Endothelial cell of umbilical vein (primary cell): ENCODE measurements at regions not wholly inside any gene's neighbourhood (a gene's known extent, or its start where the extent isn't known, plus 50 kb on each side); places are given as distances from the start of the nearest gene placed in this dataset.

Experiments
- BruUV-seq: library from RNA; stranded (reverse); fragments of 400-500 nt; replicated peaks from 2 replicates; lab custom pipeline; 2021; lab: Mats Ljungman, UMichigan
- CTCF ChIA-PET: fragments of 300-600, 350-600 bp; sonication (Branson Sonifier 250); formaldehyde crosslinking; loops from one replicate; lab custom pipeline; 2021; ENCODE audit warnings: antibody characterized with exemption, inconsistent platforms; lab: Charles Lee
- POLR2A ChIA-PET: fragments of 300-600, 350-600 bp; sonication (Branson Sonifier 250); formaldehyde crosslinking; loops from one replicate; lab custom pipeline; 2021; ENCODE audit warnings: antibody characterized with exemption, inconsistent platforms; lab: Charles Lee
- DNase-seq: peaks from one replicate; pipeline ENCODE4 v3.0.0-alpha.2; 2011; ENCODE audit warnings: low read depth, low spot score
- FAIRE-seq: peaks from 2 replicates; lab custom pipeline; 2011; peaks lifted over from hg19 to GRCh38; lab: Jason Lieb, UNC
- H2AFZ ChIP-seq: 2 replicates; pipeline ENCODE4 v1.6.0; 2012; ENCODE audit warnings: low read depth, low read length, control low read depth, inconsistent platforms
- H3K27ac ChIP-seq: 2 replicates; pipeline ENCODE4 v1.5.1; 2011; ENCODE audit warnings: low read depth, mild to moderate bottlenecking, control low read depth, low read length, moderate library complexity; ENCODE audit not compliant: insufficient read depth
- H3K27me3 ChIP-seq, 2 experiments: 2 replicates each; pipeline versions ENCODE4 v1.6.0 to v1.6.1; 2011; ENCODE audit warnings: low read length in 2 of 2, mixed read lengths in 1 of 2; ENCODE audit not compliant: control insufficient read depth in 2 of 2, insufficient read depth in 2 of 2
- H3K36me3 ChIP-seq, 2 experiments: 2 replicates in 1 of 2; 3 replicates in 1 of 2; pipeline ENCODE4 v1.5.1; 2011; ENCODE audit warnings: low read length in 2 of 2, mild to moderate bottlenecking in 1 of 2, moderate library complexity in 1 of 2; ENCODE audit not compliant: control insufficient read depth in 2 of 2, insufficient read depth in 2 of 2; ENCODE audit errors: extremely low read depth in 1 of 2
- H3K4me1 ChIP-seq: 3 replicates; pipeline ENCODE4 v1.5.1; 2011; ENCODE audit warnings: mild to moderate bottlenecking, low read length; ENCODE audit not compliant: control insufficient read depth, insufficient read depth; ENCODE audit errors: extremely low read depth
- H3K4me2 ChIP-seq: 2 replicates; pipeline ENCODE4 v1.6.1; 2011; ENCODE audit warnings: low read length, control low read depth, mixed read lengths; ENCODE audit not compliant: insufficient read depth
- H3K4me3 ChIP-seq, 3 experiments: fragments of 200-600 bp in 1 of 3; sonication (generic), shearing (Covaris generic) in 1 of 3; replicated peaks in 1 of 3; 2 replicates each; pipeline ENCODE4 v1.5.1; 2011 to 2016; ENCODE audit warnings: control low read depth in 3 of 3, low read length in 3 of 3, mild to moderate bottlenecking in 2 of 3, inconsistent platforms in 1 of 3, low read depth in 1 of 3, moderate library complexity in 1 of 3; ENCODE audit not compliant: insufficient read depth in 1 of 3
- H3K79me2 ChIP-seq: 2 replicates; pipeline ENCODE4 v1.6.0; 2012; ENCODE audit warnings: low read length, inconsistent platforms; ENCODE audit not compliant: control insufficient read depth, insufficient read depth
- H3K9ac ChIP-seq: replicated peaks from 2 replicates; pipeline ENCODE3; 2011; ENCODE audit warnings: low read length, control low read depth; ENCODE audit not compliant: insufficient read depth; ENCODE audit errors: extremely low read depth
- H3K9me1 ChIP-seq: replicated peaks from 3 replicates; pipeline ENCODE4 v1.6.0; 2011; ENCODE audit warnings: mild to moderate bottlenecking, low read length; ENCODE audit not compliant: control insufficient read depth, insufficient read depth; ENCODE audit errors: extremely low read depth
- H3K9me3 ChIP-seq: replicated peaks from 2 replicates; pipeline ENCODE4 v1.5.1; 2012; ENCODE audit warnings: low read length, inconsistent platforms; ENCODE audit not compliant: control insufficient read depth, insufficient read depth
- H4K20me1 ChIP-seq: replicated peaks from 2 replicates; pipeline ENCODE3; 2011; ENCODE audit warnings: mild to moderate bottlenecking, low read length; ENCODE audit not compliant: control insufficient read depth, insufficient read depth; ENCODE audit errors: extremely low read depth
- EZH2 ChIP-seq: IDR thresholded peaks from 2 replicates; pipeline ENCODE4 v1.6.1; 2012; ENCODE audit warnings: borderline replicate concordance, low read depth, mild to moderate bottlenecking, moderate library complexity, low read length, inconsistent platforms; ENCODE audit not compliant: severe bottlenecking
- FOS ChIP-seq: IDR thresholded peaks from 2 replicates; pipeline ENCODE4 v1.6.1; 2011; ENCODE audit warnings: mild to moderate bottlenecking, low read length, moderate library complexity, borderline replicate concordance; ENCODE audit not compliant: insufficient read depth
- GATA2 ChIP-seq: IDR thresholded peaks from 2 replicates; pipeline ENCODE4 v1.7.0; 2011; ENCODE audit warnings: low read depth, mild to moderate bottlenecking, moderate library complexity, mixed read lengths, low read length; ENCODE audit not compliant: insufficient read length, insufficient read depth
- JUN ChIP-seq: IDR thresholded peaks from 2 replicates; pipeline ENCODE4 v1.6.1; 2011; ENCODE audit warnings: borderline replicate concordance, low read depth; ENCODE audit not compliant: insufficient read length, insufficient read depth
- MYC ChIP-seq: IDR thresholded peaks from one replicate; pipeline ENCODE4 v1.6.1; 2011; ENCODE audit warnings: mild to moderate bottlenecking, low read depth, low read length
- POLR2A ChIP-seq: IDR thresholded peaks from 2 replicates; pipeline ENCODE4 v1.6.1; 2012; ENCODE audit warnings: low read depth, mild to moderate bottlenecking, control low read depth, low read length
- POLR2AphosphoS5 ChIP-seq: IDR thresholded peaks from 2 replicates; pipeline ENCODE4 v1.6.1; 2012; ENCODE audit warnings: low read depth, mild to moderate bottlenecking, control low read depth, low read length, moderate library complexity; ENCODE audit not compliant: insufficient read depth
- dilution Hi-C: fragments of 300-500 bp; cut with MboI; formaldehyde crosslinking; loops from one replicate; pipeline ENCODE4 v1.15.0; 2019; ENCODE audit warnings: low sequenced_read_pairs; ENCODE audit not compliant: extremely low pct_ligation_motif_present
- intact Hi-C: fragments of 100-400 bp; cut with micrococcal nuclease; formaldehyde crosslinking; loops from one replicate; pipeline ENCODE4 v1.10.0; 2022
- TF ChIP-seq, protein P1 (sequence below): IDR thresholded peaks from 2 replicates; pipeline ENCODE4 v1.6.1; 2011; ENCODE audit not compliant: insufficient read depth, insufficient read length
- TF ChIP-seq, protein P2 (sequence below), 2 donors: IDR thresholded peaks; 1 replicate in 1 of 2; 2 replicates in 1 of 2; pipeline ENCODE4 v1.5.1; 2011; ENCODE audit warnings: low read length in 2 of 2, mild to moderate bottlenecking in 2 of 2, moderate library complexity in 2 of 2, control low read depth in 1 of 2, inconsistent platforms in 1 of 2, low read depth in 1 of 2; ENCODE audit not compliant: insufficient read depth in 1 of 2; ENCODE audit errors: extremely low read depth in 1 of 2

DNA sequence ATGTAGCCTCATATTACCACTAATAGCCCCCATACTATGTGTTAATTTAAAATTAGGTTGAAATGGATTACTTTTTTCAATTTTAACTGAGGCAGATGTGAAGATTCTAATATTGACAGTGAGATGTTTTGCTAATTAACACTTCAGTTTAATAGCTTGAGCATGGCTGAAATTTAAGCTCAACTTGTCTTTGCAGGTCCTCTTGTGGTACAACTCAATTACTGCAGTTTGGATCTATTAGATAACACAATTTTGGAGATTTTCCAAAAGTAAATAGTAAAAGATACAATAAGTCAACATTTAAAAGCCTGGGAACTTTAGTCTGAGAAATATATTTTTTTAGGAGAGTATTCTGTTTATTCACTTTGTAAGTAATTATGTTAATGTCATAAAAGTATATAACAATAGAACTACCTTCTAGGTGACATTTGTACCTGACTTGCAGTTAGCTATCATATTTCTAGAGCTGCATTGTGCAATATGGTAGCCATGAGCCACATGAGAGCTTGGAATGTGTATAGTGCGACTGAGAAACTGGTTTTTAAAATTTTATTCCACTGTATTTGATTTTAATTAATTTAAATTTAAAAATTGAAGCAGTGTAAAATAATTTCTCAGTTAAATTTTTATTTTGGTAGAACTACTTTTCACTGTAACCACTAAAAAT lies 73.1 kb upstream of the FMR1 start:
- dilution Hi-C loops (no loop called here), intact Hi-C loops (no loop called here)
- CTCF ChIA-PET, result no interaction called here
- no peaks in the 10 kb centered on the region for H3K9me1 ChIP-seq
- TF ChIP-seq FOS (no peak), POLR2A (no peak)
- H3K79me2 ChIP-seq, result no peaks in the 10 kb centered on the region
- H3K9me3 ChIP-seq, result no peaks in the 10 kb centered on the region
- H3K27me3 ChIP-seq, result no peaks in the 10 kb centered on the region
- FAIRE-seq (no peak), DNase-seq (no peak)
- no peak overlapping the region for H2AFZ ChIP-seq
- H3K9ac ChIP-seq, result no peak overlapping the region
- no peak overlapping the region for H3K27ac ChIP-seq
- H3K4me1 ChIP-seq, result no peaks in the 10 kb centered on the region
- H4K20me1 ChIP-seq, result no peaks in the 10 kb centered on the region
- H3K4me3 ChIP-seq, result no peak overlapping the region
- no TSS peak for BruUV-seq
- H3K36me3 ChIP-seq, result no peaks in the 10 kb centered on the region
- POLR2A ChIA-PET, result no interaction called here
- no peak overlapping the region for H3K4me2 ChIP-seq

DNA sequence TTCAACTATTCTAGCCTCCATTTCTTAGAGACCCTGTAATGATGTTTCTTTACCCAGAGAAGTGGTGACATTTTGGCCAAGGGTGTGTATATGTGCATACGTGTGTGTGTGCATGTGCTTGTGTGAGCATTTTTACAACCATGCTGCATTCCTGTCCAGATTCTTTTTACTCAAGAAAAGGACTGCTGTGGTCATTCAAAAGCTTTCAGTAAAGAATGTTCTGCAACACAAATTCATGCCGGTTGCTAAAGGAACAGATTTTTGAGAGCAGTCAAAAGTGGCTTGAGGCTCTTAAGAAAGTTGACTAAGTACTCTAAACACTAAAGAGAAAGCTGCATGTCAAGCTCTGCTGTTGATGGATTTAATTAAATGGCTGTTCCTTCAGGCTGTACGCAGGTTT lies 65.0 kb upstream of the FMR1 start:
- CTCF ChIA-PET, result no interaction called here
- BruUV-seq, result no TSS peak
- Histone ChIP-seq H3K4me3 (no peak overlapping the region), H3K9me3 (no peaks in the 10 kb centered on the region), H3K4me1 (no peaks in the 10 kb centered on the region), H4K20me1 (no peaks in the 10 kb centered on the region), H2AFZ (no peak overlapping the region), H3K27ac (no peak overlapping the region), H3K9me1 (no peaks in the 10 kb centered on the region), H3K9ac (no peak overlapping the region), H3K36me3 (no peaks in the 10 kb centered on the region), H3K27me3 (no peaks in the 10 kb centered on the region), H3K79me2 (no peaks in the 10 kb centered on the region), H3K4me2 (no peak overlapping the region)
- TF ChIP-seq EZH2 (no peak), POLR2A (no peak), MYC (no peak), FOS (no peak), JUN (no peak), GATA2 (no peak), POLR2AphosphoS5 (no peak)
- TF ChIP-seq, protein P1, sequence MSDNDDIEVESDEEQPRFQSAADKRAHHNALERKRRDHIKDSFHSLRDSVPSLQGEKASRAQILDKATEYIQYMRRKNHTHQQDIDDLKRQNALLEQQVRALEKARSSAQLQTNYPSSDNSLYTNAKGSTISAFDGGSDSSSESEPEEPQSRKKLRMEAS, result no peak
- TF ChIP-seq, protein P2, sequence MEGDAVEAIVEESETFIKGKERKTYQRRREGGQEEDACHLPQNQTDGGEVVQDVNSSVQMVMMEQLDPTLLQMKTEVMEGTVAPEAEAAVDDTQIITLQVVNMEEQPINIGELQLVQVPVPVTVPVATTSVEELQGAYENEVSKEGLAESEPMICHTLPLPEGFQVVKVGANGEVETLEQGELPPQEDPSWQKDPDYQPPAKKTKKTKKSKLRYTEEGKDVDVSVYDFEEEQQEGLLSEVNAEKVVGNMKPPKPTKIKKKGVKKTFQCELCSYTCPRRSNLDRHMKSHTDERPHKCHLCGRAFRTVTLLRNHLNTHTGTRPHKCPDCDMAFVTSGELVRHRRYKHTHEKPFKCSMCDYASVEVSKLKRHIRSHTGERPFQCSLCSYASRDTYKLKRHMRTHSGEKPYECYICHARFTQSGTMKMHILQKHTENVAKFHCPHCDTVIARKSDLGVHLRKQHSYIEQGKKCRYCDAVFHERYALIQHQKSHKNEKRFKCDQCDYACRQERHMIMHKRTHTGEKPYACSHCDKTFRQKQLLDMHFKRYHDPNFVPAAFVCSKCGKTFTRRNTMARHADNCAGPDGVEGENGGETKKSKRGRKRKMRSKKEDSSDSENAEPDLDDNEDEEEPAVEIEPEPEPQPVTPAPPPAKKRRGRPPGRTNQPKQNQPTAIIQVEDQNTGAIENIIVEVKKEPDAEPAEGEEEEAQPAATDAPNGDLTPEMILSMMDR (IDR thresholded peaks at IDR 0.05; ENCODE audit: extremely low read depth in 1 of 2, insufficient read depth in 1 of 2, low read depth in 1 of 2, low read length in 2 of 2), result no peak
- FAIRE-seq (no peak), DNase-seq (no peak)
- dilution Hi-C loops (no loop called here), intact Hi-C loops (no loop called here)
- POLR2A ChIA-PET, result no interaction called here
